Bronchial epithelial cell (primary cell): ENCODE measurements at regions not wholly inside any gene's neighbourhood (a gene's known extent, or its start where the extent isn't known, plus 50 kb on each side); places are given as distances from the start of the nearest gene placed in this dataset.

ENCODE experiments used
- DNase-seq: peaks from one replicate; pipeline ENCODE4 v3.0.0-alpha.2; 2010; ENCODE audit warnings: low read depth
- FAIRE-seq: peaks from 2 replicates; lab custom pipeline; 2011; peaks lifted over from hg19 to GRCh38; lab: Jason Lieb, UNC
- H3K27me3 ChIP-seq: 2 replicates; pipeline ENCODE4 v1.5.1; 2011; ENCODE audit warnings: low read length; ENCODE audit not compliant: control insufficient read depth, insufficient read depth
- H3K36me3 ChIP-seq: 2 replicates; pipeline ENCODE4 v1.5.1; 2011; ENCODE audit warnings: low read length; ENCODE audit not compliant: control insufficient read depth, insufficient read depth
- H3K4me3 ChIP-seq: 2 replicates; pipeline ENCODE4 v1.5.1; 2011; ENCODE audit warnings: mild to moderate bottlenecking, low read depth, low read length, control low read depth
- CTCF ChIP-seq: IDR thresholded peaks from 2 replicates; pipeline ENCODE4 v1.5.1; 2011; ENCODE audit warnings: mild to moderate bottlenecking, moderate library complexity, low read length, control low read depth, inconsistent platforms; ENCODE audit not compliant: insufficient read depth, severe bottlenecking

DNA sequence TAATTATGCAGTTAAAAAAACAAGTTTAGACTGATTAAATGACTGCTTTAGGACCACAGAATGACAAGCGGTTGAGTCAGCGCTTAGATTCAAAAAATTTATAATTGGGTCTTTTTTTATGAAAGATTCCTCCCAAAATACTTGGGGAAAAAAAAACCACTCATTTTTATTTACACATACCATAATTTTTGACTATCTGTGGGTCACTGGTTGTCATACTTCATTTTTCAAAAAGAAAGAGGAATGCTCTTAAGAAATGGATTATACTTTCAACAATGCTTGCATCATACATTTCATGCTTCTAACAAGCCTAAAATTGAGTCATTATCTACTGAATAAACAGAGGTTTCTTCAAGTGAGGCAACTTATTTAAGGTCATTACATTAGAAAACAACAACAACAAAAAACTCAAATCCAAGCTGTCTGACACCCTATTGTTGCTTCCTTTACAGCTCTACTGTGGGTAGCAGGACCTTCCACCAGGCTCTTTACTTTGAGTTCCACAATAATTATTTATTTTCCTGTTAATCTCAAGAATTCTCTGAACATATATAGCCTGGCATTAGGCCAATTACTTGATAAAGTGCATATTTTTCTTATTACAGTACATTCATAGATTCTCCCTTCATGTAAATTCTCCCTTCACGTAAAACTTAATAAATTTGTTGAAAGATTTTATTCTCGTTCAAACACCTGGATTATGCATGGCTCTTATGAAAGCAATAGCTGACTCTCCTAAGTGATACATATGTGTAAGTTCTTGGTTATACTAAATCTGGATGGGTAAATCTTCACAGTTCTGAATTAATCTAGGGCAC lies 445.5 kb downstream of the PCDH10 start:
- TF ChIP-seq CTCF, result no peak
- no peaks in the 10 kb centered on the region for H3K27me3 ChIP-seq
- DNase-seq (peak; percentile 63), FAIRE-seq (no peak)
- H3K4me3 ChIP-seq, result no peak overlapping the region
- H3K36me3 ChIP-seq, result no peaks in the 10 kb centered on the region

DNA sequence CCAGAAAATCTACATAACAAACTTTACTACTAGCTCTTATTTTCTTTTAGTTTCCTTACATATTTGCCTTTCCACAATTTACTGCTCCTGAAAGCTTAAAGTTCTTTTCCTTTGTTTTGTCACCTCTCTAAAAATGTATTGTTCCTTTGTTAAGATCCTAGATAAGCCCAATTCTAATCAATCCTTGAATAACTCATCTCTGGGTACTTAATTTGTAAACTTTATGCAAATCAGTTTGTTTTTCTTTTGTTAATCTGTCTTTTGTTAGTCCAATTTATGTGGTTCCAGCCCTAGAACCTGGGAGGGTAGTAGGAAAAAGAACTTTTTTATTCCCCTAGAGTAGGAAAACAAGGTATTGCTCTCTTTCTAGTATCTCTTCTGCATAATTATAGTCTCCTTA lies 444.7 kb downstream of the PCDH10 start:
- DNase-seq (no peak), FAIRE-seq (no peak)
- no peaks in the 10 kb centered on the region for H3K27me3 ChIP-seq
- TF ChIP-seq CTCF, result no peak
- no peaks in the 10 kb centered on the region for H3K36me3 ChIP-seq
- no peak overlapping the region for H3K4me3 ChIP-seq

DNA sequence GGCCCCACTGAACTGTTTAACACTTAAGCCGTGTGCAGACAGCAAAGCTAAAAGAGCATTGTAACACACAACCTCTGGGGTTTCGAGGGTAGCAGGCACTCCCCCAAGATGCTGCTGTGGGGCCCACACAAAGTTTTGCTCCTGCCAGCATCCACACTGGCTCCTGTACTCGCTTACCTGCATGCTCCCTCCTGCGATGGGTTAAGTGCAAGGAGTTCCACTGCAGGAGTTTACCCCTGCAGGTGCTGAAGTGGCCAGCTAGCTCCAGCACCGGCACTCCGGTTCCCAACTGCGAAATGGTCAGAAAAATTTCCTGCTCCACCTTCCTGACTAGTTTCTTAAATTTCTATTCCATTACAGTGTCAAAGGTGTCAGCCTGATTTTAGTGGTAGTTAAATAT lies 443.5 kb downstream of the PCDH10 start:
- no peaks in the 10 kb centered on the region for H3K27me3 ChIP-seq
- no peaks in the 10 kb centered on the region for H3K36me3 ChIP-seq
- FAIRE-seq (no peak), DNase-seq (no peak)
- no peak for TF ChIP-seq CTCF
- no peak overlapping the region for H3K4me3 ChIP-seq

DNA sequence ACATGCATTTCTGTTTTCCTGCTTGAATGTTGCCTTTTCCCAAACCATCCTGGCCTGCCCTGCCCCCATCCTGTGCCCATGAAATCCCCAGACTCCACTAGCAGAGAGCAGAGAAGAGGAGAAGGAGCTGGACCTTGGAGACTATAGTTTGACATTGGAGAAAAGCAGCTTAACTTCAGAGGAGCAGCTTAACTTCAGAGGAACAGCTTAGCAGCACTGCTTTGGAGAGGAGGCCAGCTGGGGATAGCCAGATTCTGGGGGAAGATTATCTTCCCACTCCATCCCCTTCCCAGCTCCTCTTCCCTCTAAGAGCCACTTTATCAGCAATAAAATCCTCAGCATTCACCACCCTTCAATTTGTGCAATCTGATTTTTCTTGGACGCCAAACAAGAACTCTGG lies 443.0 kb downstream of the PCDH10 start:
- no peaks in the 10 kb centered on the region for H3K36me3 ChIP-seq
- no peaks in the 10 kb centered on the region for H3K27me3 ChIP-seq
- TF ChIP-seq CTCF, result no peak
- DNase-seq (no peak), FAIRE-seq (no peak)
- no peak overlapping the region for H3K4me3 ChIP-seq

- Histone ChIP-seq H3K4me3 (no peak overlapping the region), H3K36me3 (no peaks in the 10 kb centered on the region), H3K27me3 (no peaks in the 10 kb centered on the region)
- no peak for DNase-seq
- no peak for FAIRE-seq
- no peak for TF ChIP-seq CTCF
Measured at GRCh38 chr4:133588306-133588705, 439.2 kb downstream of the PCDH10 start.

DNA sequence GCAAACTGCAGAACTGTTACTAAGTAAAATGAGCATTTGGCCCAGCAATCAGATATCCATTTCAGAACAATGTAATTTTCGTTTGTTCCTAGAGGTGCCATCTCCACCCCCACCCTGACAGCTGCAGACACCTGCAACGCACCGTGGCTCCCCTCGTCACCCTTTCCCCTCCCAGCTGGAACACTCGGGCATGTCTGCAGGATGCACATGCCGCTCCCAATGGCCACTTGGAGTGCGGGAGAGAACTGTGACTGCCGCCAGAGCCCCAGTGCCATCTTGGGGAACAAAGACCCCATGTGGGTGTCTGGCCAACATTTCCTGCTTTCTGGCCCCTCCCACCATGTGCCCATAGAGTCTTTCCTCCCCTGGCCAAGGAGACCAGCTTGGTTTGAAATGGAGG lies 436.2 kb downstream of the PCDH10 start:
- H3K4me3 ChIP-seq, result no peak overlapping the region
- no peaks in the 10 kb centered on the region for H3K27me3 ChIP-seq
- no peak for TF ChIP-seq CTCF
- FAIRE-seq (no peak), DNase-seq (no peak)
- H3K36me3 ChIP-seq, result no peaks in the 10 kb centered on the region
